ENCODE measurements at regions not wholly inside any gene's neighbourhood (a gene's known extent, or its start where the extent isn't known, plus 50 kb on each side); places are given as distances from the start of the nearest gene placed in this dataset.

- TF ChIP-seq CTCF (IDR thresholded peaks at IDR 0.05; ENCODE audit: insufficient read depth, low read length), result no peak
- no peak for DNase-seq (ENCODE audit: low read depth)
- no peak overlapping the region for H3K4me3 ChIP-seq (ENCODE audit: low read depth, low read length)
These were observed 89.0 kb downstream of the EFNB1 start for GRCh38 chrX:68917799-68918198.

GRCh38 chrX:68916891-68917290, 88.1 kb downstream of the EFNB1 start:
- TF ChIP-seq CTCF (IDR thresholded peaks at IDR 0.05; ENCODE audit: insufficient read depth, low read length), result no peak
- no peak for DNase-seq (ENCODE audit: low read depth)
- H3K4me3 ChIP-seq (ENCODE audit: low read depth, low read length), result no peak overlapping the region

- no peak overlapping the region for H3K4me3 ChIP-seq (ENCODE audit: low read depth, low read length)
- TF ChIP-seq CTCF (IDR thresholded peaks at IDR 0.05; ENCODE audit: insufficient read depth, low read length), result no peak
- DNase-seq (ENCODE audit: low read depth), result no peak
These were observed 87.0 kb downstream of the EFNB1 start for GRCh38 chrX:68915778-68916177.

- no peak for TF ChIP-seq CTCF (IDR thresholded peaks at IDR 0.05; ENCODE audit: insufficient read depth, low read length)
- no peak for DNase-seq (ENCODE audit: low read depth)
- no peak overlapping the region for H3K4me3 ChIP-seq (ENCODE audit: low read depth, low read length)
These were observed 85.7 kb downstream of the EFNB1 start for GRCh38 chrX:68914479-68914946.

GRCh38 chrX:68913249-68913547, 84.4 kb downstream of the EFNB1 start:
- no peak overlapping the region for H3K4me3 ChIP-seq (ENCODE audit: low read depth, low read length)
- TF ChIP-seq CTCF (IDR thresholded peaks at IDR 0.05; ENCODE audit: insufficient read depth, low read length), result no peak
- no peak for DNase-seq (ENCODE audit: low read depth)

- no peak overlapping the region for H3K4me3 ChIP-seq (ENCODE audit: low read depth, low read length)
- no peak for DNase-seq (ENCODE audit: low read depth)
- TF ChIP-seq CTCF (IDR thresholded peaks at IDR 0.05; ENCODE audit: insufficient read depth, low read length), result no peak
These were observed 83.3 kb downstream of the EFNB1 start for GRCh38 chrX:68912113-68912512.

- no peak overlapping the region for H3K4me3 ChIP-seq (ENCODE audit: low read depth, low read length)
- DNase-seq (ENCODE audit: low read depth), result no peak
- TF ChIP-seq CTCF (IDR thresholded peaks at IDR 0.05; ENCODE audit: insufficient read depth, low read length), result no peak
These were observed 82.1 kb downstream of the EFNB1 start for GRCh38 chrX:68910731-68911428.

Measured in fibroblast of the aortic adventitia (primary cell).